Esophagus (tissue), 2 donors: ENCODE measurements at regions not wholly inside any gene's neighbourhood (a gene's known extent, or its start where the extent isn't known, plus 50 kb on each side); places are given as distances from the start of the nearest gene placed in this dataset.
"Not testable (repeated sequence)": the region's sequence is repeated elsewhere in the genome, so short reads cannot be mapped to it uniquely, and the experiment has no call there.

Source experiments
- H3K27ac ChIP-seq, 2 donors: one replicate each; pipeline ENCODE4 v1.5.1; 2013; ENCODE audit warnings: low read depth in 2 of 2, mild to moderate bottlenecking in 2 of 2, inconsistent platforms in 1 of 2, low read length in 1 of 2, moderate library complexity in 1 of 2
- H3K27me3 ChIP-seq, 2 donors: one replicate each; pipeline ENCODE4 v1.6.1; 2013; ENCODE audit warnings: low read length in 2 of 2, control low read depth in 1 of 2, mild to moderate bottlenecking in 1 of 2; ENCODE audit not compliant: insufficient read depth in 2 of 2, control insufficient read depth in 1 of 2
- H3K36me3 ChIP-seq, 2 donors: one replicate each; pipeline ENCODE4 v1.6.1; 2013; ENCODE audit warnings: low read length in 1 of 2; ENCODE audit not compliant: control insufficient read depth in 2 of 2, insufficient read depth in 2 of 2
- H3K4me1 ChIP-seq, 2 donors: one replicate each; pipeline ENCODE4 v1.6.1; 2013; ENCODE audit warnings: low read length in 1 of 2; ENCODE audit not compliant: control insufficient read depth in 2 of 2, insufficient read depth in 2 of 2
- H3K4me3 ChIP-seq, 2 donors: one replicate each; pipeline ENCODE4 v1.5.1; 2013; ENCODE audit warnings: low read length in 2 of 2, mild to moderate bottlenecking in 2 of 2, low read depth in 1 of 2, moderate library complexity in 1 of 2
- H3K9me3 ChIP-seq, 2 donors: one replicate each; pipeline ENCODE4 v1.6.1; 2013; ENCODE audit warnings: mild to moderate bottlenecking in 2 of 2, low read depth in 1 of 2, low read length in 1 of 2, moderate library complexity in 1 of 2; ENCODE audit not compliant: control insufficient read depth in 2 of 2, insufficient read depth in 1 of 2
- WGBS, 2 donors: extraction: QIAGEN DNeasy Blood & Tissue Kit; methylation state at CpG; one replicate each; pipeline ENCODE4 v1.1.7; 2013; 5-methylcytosine and 5-hydroxymethylcytosine counted together
- donor health status: healthy with polysubstance abuse.
- donor health status: Bipolar disorder and iron deficiency.

- no peaks in the 10 kb centered on the region for H3K9me3 ChIP-seq
These were observed 405.3 kb upstream of the EDA2R start for GRCh38 chrX:67044029-67044653.

GRCh38 chrX:67004451-67004850 is 365.6 kb upstream of the EDA2R start:
- Histone ChIP-seq H3K4me3 (no peak overlapping the region), H3K27ac (no peak overlapping the region), H3K9me3 (peaks cover 3 to 13% of the 10 kb centered on the region in 2 donors), H3K27me3 (peaks cover 0 to 2% of the 10 kb centered on the region in 2 donors), H3K36me3 (no peaks in the 10 kb centered on the region), H3K4me1 (no peaks in the 10 kb centered on the region)
- WGBS, 2 donors: 58 to 95% methylated on average over 1 of the region's 1 CpG

More at GRCh38 chrX:67044029-67044653, 405.3 kb upstream of the EDA2R start:
- Histone ChIP-seq H3K27ac (no peak overlapping the region), H3K36me3 (no peaks in the 10 kb centered on the region), H3K27me3 (no peaks in the 10 kb centered on the region), H3K4me3 (no peak overlapping the region), H3K4me1 (no peaks in the 10 kb centered on the region)
- 29 to 30% methylated on average over 4 of the region's 4 CpGs for WGBS, 2 donors

- no peaks in the 10 kb centered on the region for H3K9me3 ChIP-seq
- no peaks in the 10 kb centered on the region for H3K36me3 ChIP-seq
- no peak overlapping the region for H3K27ac ChIP-seq
- no peaks in the 10 kb centered on the region for H3K4me1 ChIP-seq
- H3K4me3 ChIP-seq: no peak overlapping the region
- WGBS, 2 donors: 33 to 45% methylated on average over 2 of the region's 2 CpGs
- peaks cover 0 to 3% of the 10 kb centered on the region in 2 donors for H3K27me3 ChIP-seq
These were observed 355.9 kb upstream of the EDA2R start for GRCh38 chrX:66994729-66995128.

GRCh38 chrX:66992077-66992476 is 353.2 kb upstream of the EDA2R start:
- H3K27me3 ChIP-seq, H3K27ac ChIP-seq, H3K4me1 ChIP-seq, H3K36me3 ChIP-seq, H3K9me3 ChIP-seq, H3K4me3 ChIP-seq: not testable (repeated sequence)
- 61 to 82% methylated on average over 2 of the region's 2 CpGs for WGBS, 2 donors

- Histone ChIP-seq H3K27ac (no peak overlapping the region), H3K4me1 (no peaks in the 10 kb centered on the region), H3K9me3 (no peaks in the 10 kb centered on the region), H3K27me3 (no peaks in the 10 kb centered on the region), H3K36me3 (no peaks in the 10 kb centered on the region), H3K4me3 (no peak overlapping the region)
- WGBS, 2 donors: 26 to 29% methylated on average over 1 of the region's 1 CpG
These were observed 349.5 kb upstream of the EDA2R start for GRCh38 chrX:66988331-66988730.

- Histone ChIP-seq H3K4me1 (no peaks in the 10 kb centered on the region), H3K4me3 (no peak overlapping the region), H3K36me3 (no peaks in the 10 kb centered on the region), H3K27ac (no peak overlapping the region), H3K9me3 (peaks cover 0 to 6% of the 10 kb centered on the region in 2 donors), H3K27me3 (no peaks in the 10 kb centered on the region)
- 61 to 71% methylated on average over 3 of the region's 3 CpGs for WGBS, 2 donors
These were observed 322.8 kb upstream of the EDA2R start for GRCh38 chrX:66961665-66962064.

GRCh38 chrX:66931713-66932112 is 292.8 kb upstream of the EDA2R start:
- H3K4me1 ChIP-seq: no peaks in the 10 kb centered on the region
- WGBS, 2 donors: 76 to 94% methylated on average over 1 of the region's 1 CpG
- no peaks in the 10 kb centered on the region for H3K9me3 ChIP-seq
- no peak overlapping the region for H3K27ac ChIP-seq
- H3K27me3 ChIP-seq: no peaks in the 10 kb centered on the region
- H3K36me3 ChIP-seq: no peaks in the 10 kb centered on the region
- no peak overlapping the region for H3K4me3 ChIP-seq

- not testable (repeated sequence) for H3K27ac ChIP-seq, H3K36me3 ChIP-seq, H3K27me3 ChIP-seq, H3K4me3 ChIP-seq, H3K4me1 ChIP-seq, H3K9me3 ChIP-seq
- WGBS, 2 donors: 78 to 94% methylated on average over 12 to 17 of the region's 18 CpGs
These were observed 291.6 kb upstream of the EDA2R start for GRCh38 chrX:66930516-66930915.

- Histone ChIP-seq H3K4me1 (no peaks in the 10 kb centered on the region), H3K27ac (no peak overlapping the region), H3K27me3 (no peaks in the 10 kb centered on the region), H3K36me3 (no peaks in the 10 kb centered on the region), H3K4me3 (no peak overlapping the region), H3K9me3 (no peaks in the 10 kb centered on the region)
- WGBS, 2 donors: 63 to 69% methylated on average over 1 of the region's 1 CpG
These were observed 281.4 kb upstream of the EDA2R start for GRCh38 chrX:66920296-66920695.

GRCh38 chrX:66919280-66919832 is 280.5 kb upstream of the EDA2R start:
- Histone ChIP-seq H3K9me3 (no peaks in the 10 kb centered on the region), H3K36me3 (no peaks in the 10 kb centered on the region), H3K27ac (no peak overlapping the region), H3K4me3 (no peak overlapping the region), H3K4me1 (no peaks in the 10 kb centered on the region), H3K27me3 (no peaks in the 10 kb centered on the region)
- WGBS, 2 donors: 71 to 84% methylated on average over 4 of the region's 4 CpGs
